HCT116 (cell line): ENCODE measurements at regions not wholly inside any gene's neighbourhood (a gene's known extent, or its start where the extent isn't known, plus 50 kb on each side); places are given as distances from the start of the nearest gene placed in this dataset.

Experiments
- ATAC-seq: fragments of 200-7000 bp; cut with Tn5 transposase; 2 replicates; pipeline ENCODE4 v1.9.1; 2020; ENCODE audit warnings: mild to moderate bottlenecking, moderate library complexity
- BruUV-seq: library from RNA; stranded (reverse); fragments of 400-500 nt; replicated peaks from 2 replicates; lab custom pipeline; 2021; lab: Mats Ljungman, UMichigan
- CTCF ChIA-PET: fragments of 300-600 bp; sonication (Branson Sonifier 250); formaldehyde crosslinking; loops from one replicate; lab custom pipeline; 2021; ENCODE audit warnings: antibody characterized with exemption; lab: Charles Lee
- POLR2A ChIA-PET: fragments of 300-600, 350-600 bp; sonication (Branson Sonifier 250); formaldehyde crosslinking; loops from one replicate; lab custom pipeline; 2021; ENCODE audit warnings: antibody characterized with exemption; lab: Charles Lee
- RAD21 ChIA-PET, 2 experiments: fragments of 300-600 bp; sonication (Branson Sonifier 250); formaldehyde crosslinking; loops; one replicate each; lab custom pipeline; 2023; ENCODE audit warnings: low total read pairs in 2 of 2; ENCODE audit not compliant: uncharacterized antibody in 2 of 2, unreplicated experiment in 2 of 2, low non-redundant PET in 1 of 2; lab: Charles Lee
- DNase-seq: peaks from one replicate; pipeline ENCODE4 v3.0.0-alpha.2; 2010; ENCODE audit warnings: low read depth, low spot score
- H2AFZ ChIP-seq: fragments of 200-600 bp; shearing (Covaris generic), sonication (generic); 2 replicates; pipeline ENCODE4 v1.6.1; 2017; ENCODE audit warnings: low read depth, mixed run types, mixed read lengths, antibody characterized with exemption, low read length; ENCODE audit not compliant: poor library complexity, severe bottlenecking
- H3K27ac ChIP-seq: 2 replicates; pipeline ENCODE4 v1.5.1; 2012; ENCODE audit warnings: low read depth, low read length
- H3K27me3 ChIP-seq: fragments of 200-600 bp; sonication (generic); 2 replicates; pipeline ENCODE4 v1.6.1; 2016; ENCODE audit warnings: mixed run types, low read length, mixed read lengths; ENCODE audit not compliant: insufficient read depth
- H3K36me3 ChIP-seq, 2 experiments: fragments of 200-500 bp in 1 of 2; fragments of 200-600 bp in 1 of 2; sonication (Bioruptor generic) in 1 of 2; sonication (generic) in 1 of 2; 2 replicates each; pipeline versions ENCODE4 v1.5.1 to v1.6.1; 2014 to 2016; ENCODE audit warnings: low read length in 2 of 2, inconsistent platforms in 1 of 2, mixed read lengths in 1 of 2, mixed run types in 1 of 2; ENCODE audit not compliant: insufficient read depth in 2 of 2, control insufficient read depth in 1 of 2
- H3K4me1 ChIP-seq, 2 experiments: fragments of 200-600 bp in 1 of 2; sonication (generic) in 1 of 2; 2 replicates each; pipeline versions ENCODE4 v1.5.1 to v1.6.1; 2012 to 2017; ENCODE audit warnings: low read length in 2 of 2, inconsistent platforms in 1 of 2, mild to moderate bottlenecking in 1 of 2, mixed read lengths in 1 of 2, mixed run types in 1 of 2, moderate library complexity in 1 of 2; ENCODE audit not compliant: insufficient read depth in 2 of 2, control insufficient read depth in 1 of 2
- H3K4me2 ChIP-seq: fragments of 200-600 bp; sonication (generic); 2 replicates; pipeline ENCODE4 v1.6.1; 2017; ENCODE audit warnings: mixed run types, low read length, mixed read lengths
- H3K4me3 ChIP-seq, 2 experiments: fragments of 200-600 bp in 1 of 2; sonication (generic) in 1 of 2; replicated peaks in 1 of 2; 2 replicates each; pipeline ENCODE4 v1.5.1; 2011 to 2016; ENCODE audit warnings: low read length in 2 of 2, control low read depth in 1 of 2, low read depth in 1 of 2, mild to moderate bottlenecking in 1 of 2, mixed read lengths in 1 of 2, mixed run types in 1 of 2
- H3K79me2 ChIP-seq: fragments of 200-600 bp; sonication (generic); 2 replicates; pipeline ENCODE4 v1.6.1; 2017; ENCODE audit warnings: mild to moderate bottlenecking, mixed run types, low read length, moderate library complexity, mixed read lengths; ENCODE audit not compliant: insufficient read depth
- H3K9ac ChIP-seq: fragments of 200-600 bp; sonication (generic); 2 replicates; pipeline ENCODE4 v1.6.1; 2016; ENCODE audit warnings: low read length, mixed read lengths
- H3K9me2 ChIP-seq: fragments of 200-600 bp; sonication (generic), shearing (Covaris generic); 2 replicates; pipeline ENCODE4 v1.6.1; 2017; ENCODE audit warnings: mixed run types, mild to moderate bottlenecking, moderate library complexity; ENCODE audit not compliant: insufficient read depth
- H3K9me3 ChIP-seq, 2 experiments: fragments of 200-500 bp in 1 of 2; fragments of 200-600 bp in 1 of 2; sonication (Bioruptor generic) in 1 of 2; sonication (generic) in 1 of 2; 2 replicates each; pipeline ENCODE4 v1.6.1; 2014 to 2017; ENCODE audit warnings: low read length in 2 of 2, mixed read lengths in 2 of 2, inconsistent platforms in 1 of 2, low read depth in 1 of 2, mild to moderate bottlenecking in 1 of 2, mixed run types in 1 of 2, moderate library complexity in 1 of 2; ENCODE audit not compliant: control insufficient read depth in 1 of 2, insufficient read depth in 1 of 2
- H4K20me1 ChIP-seq: fragments of 200-600 bp; sonication (generic), shearing (Covaris generic); 2 replicates; pipeline ENCODE4 v1.6.1; 2017; ENCODE audit warnings: mixed run types, mild to moderate bottlenecking, moderate library complexity; ENCODE audit not compliant: insufficient read depth
- CBX3 ChIP-seq: IDR thresholded peaks from 2 replicates; pipeline ENCODE4 v1.6.1; 2012; ENCODE audit warnings: low read depth
- CEBPB ChIP-seq: IDR thresholded peaks from 2 replicates; pipeline ENCODE4 v1.6.1; 2012; ENCODE audit warnings: low read depth
- CTCF ChIP-seq, 3 experiments: fragments of 200-600 bp in 1 of 3; sonication (generic) in 1 of 3; IDR thresholded peaks in 2 of 3; conservative IDR thresholded peaks in 1 of 3; 2 replicates each; pipeline ENCODE4 v1.5.1; 2012 to 2017; ENCODE audit warnings: low read depth in 2 of 3, low read length in 2 of 3, antibody characterized with exemption in 1 of 3, borderline replicate concordance in 1 of 3, control low read depth in 1 of 3, mild to moderate bottlenecking in 1 of 3, mixed read lengths in 1 of 3, mixed run types in 1 of 3, moderate library complexity in 1 of 3; ENCODE audit not compliant: insufficient read depth in 1 of 3
- EGR1 ChIP-seq: IDR thresholded peaks from 2 replicates; pipeline ENCODE4 v1.6.1; 2012; ENCODE audit warnings: low read depth
- ELF1 ChIP-seq: IDR thresholded peaks from 2 replicates; pipeline ENCODE4 v1.6.1; 2012; ENCODE audit warnings: low read depth, borderline replicate concordance
- EZH2 ChIP-seq: fragments of 200-600 bp; sonication (generic); IDR thresholded peaks from 2 replicates; pipeline ENCODE4 v1.6.1; 2017; ENCODE audit warnings: antibody characterized with exemption, mixed run types
- EZH2phosphoT487 ChIP-seq: fragments of 200-600 bp; IDR thresholded peaks from 2 replicates; pipeline ENCODE4 v1.6.1; 2018; ENCODE audit warnings: antibody characterized with exemption, borderline replicate concordance
- JUND ChIP-seq: IDR thresholded peaks from 2 replicates; pipeline ENCODE4 v1.6.1; 2012
- MAX ChIP-seq: IDR thresholded peaks from 2 replicates; pipeline ENCODE4 v1.6.1; 2012
- POLR2AphosphoS5 ChIP-seq: IDR thresholded peaks from 2 replicates; pipeline ENCODE4 v1.6.1; 2011; ENCODE audit warnings: mild to moderate bottlenecking, low read depth, low read length, moderate library complexity
- RAD21 ChIP-seq: IDR thresholded peaks from 2 replicates; pipeline ENCODE4 v1.6.1; 2012; ENCODE audit warnings: low read depth, mild to moderate bottlenecking
- REST ChIP-seq: IDR thresholded peaks from 2 replicates; pipeline ENCODE4 v1.6.1; 2012; ENCODE audit warnings: low read depth
- SIN3A ChIP-seq: IDR thresholded peaks from 2 replicates; pipeline ENCODE4 v1.6.1; 2012; ENCODE audit warnings: low read depth
- TCF7L2 ChIP-seq: IDR thresholded peaks from 2 replicates; pipeline ENCODE4 v1.7.0; 2011; ENCODE audit warnings: borderline replicate concordance, inconsistent platforms; ENCODE audit not compliant: insufficient read depth, insufficient read length; ENCODE audit errors: extremely low read depth
- YY1 ChIP-seq: IDR thresholded peaks from 2 replicates; pipeline ENCODE4 v1.6.1; 2011; ENCODE audit warnings: low read length, low read depth, moderate library complexity, mild to moderate bottlenecking; ENCODE audit not compliant: insufficient replicate concordance; ENCODE audit errors: extremely low read depth
- ZNF274 ChIP-seq: fragments of 200-500 bp; sonication (Bioruptor generic); IDR thresholded peaks from 2 replicates; pipeline ENCODE4 v1.6.1; 2014; ENCODE audit warnings: mild to moderate bottlenecking, low read depth, low read length, inconsistent platforms
- intact Hi-C: fragments of 100-400 bp; cut with micrococcal nuclease; formaldehyde crosslinking; loops from 2 replicates; pipeline ENCODE4 v1.10.0; 2022

- ChIA-PET RAD21 (no interaction called here), POLR2A (no interaction called here), CTCF (no interaction called here)
- Histone ChIP-seq H3K9ac (no peak overlapping the region), H4K20me1 (no peaks in the 10 kb centered on the region), H3K27me3 (no peaks in the 10 kb centered on the region), H3K9me2 (no peaks in the 10 kb centered on the region), H3K4me3 (no peak overlapping the region), H3K36me3 (no peaks in the 10 kb centered on the region), H3K4me2 (no peak overlapping the region), H3K9me3 (peaks cover 11 to 16% of the 10 kb centered on the region in 2 experiments; a peak in 2 of 4 replicates), H3K4me1 (no peaks in the 10 kb centered on the region), H2AFZ (no peak overlapping the region), H3K27ac (no peak overlapping the region), H3K79me2 (no peaks in the 10 kb centered on the region)
- intact Hi-C loops: no loop called here
- TF ChIP-seq TCF7L2 (no peak), CBX3 (no peak), MAX (no peak), POLR2AphosphoS5 (no peak)
- BruUV-seq: no TSS peak
- no peak for ATAC-seq
- DNase-seq: no peak
Measured at GRCh38 chr5:28523416-28523815, 1485.0 kb upstream of the CDH9 start.

GRCh38 chr5:28517691-28518090 lies 1479.3 kb upstream of the CDH9 start:
- no peak for ATAC-seq
- Histone ChIP-seq H3K36me3 (no peaks in the 10 kb centered on the region), H3K4me1 (no peaks in the 10 kb centered on the region), H4K20me1 (no peaks in the 10 kb centered on the region), H3K27ac (no peak overlapping the region), H3K79me2 (no peaks in the 10 kb centered on the region), H3K4me3 (no peak overlapping the region), H3K27me3 (no peaks in the 10 kb centered on the region), H2AFZ (no peak overlapping the region), H3K4me2 (no peak overlapping the region), H3K9me2 (no peaks in the 10 kb centered on the region), H3K9ac (no peak overlapping the region), H3K9me3 (peaks cover 9 to 28% of the 10 kb centered on the region in 2 experiments; a peak in 2 of 4 replicates)
- RAD21 ChIA-PET: no interaction called here
- POLR2A ChIA-PET: no interaction called here
- intact Hi-C loops: no loop called here
- CTCF ChIA-PET: no interaction called here
- no TSS peak for BruUV-seq
- DNase-seq: no peak
- no peak for TF ChIP-seq MAX
- TF ChIP-seq POLR2AphosphoS5: no peak
- TF ChIP-seq EZH2phosphoT487: no peak
- no peak for TF ChIP-seq CEBPB
- no peak for TF ChIP-seq EZH2
- TF ChIP-seq CTCF (IDR thresholded peaks at IDR 0.05 in 2 of 3, conservative IDR thresholded peaks at IDR 0.05 in 1 of 3; ENCODE audit: borderline replicate concordance in 1 of 3, insufficient read depth in 1 of 3, low read depth in 2 of 3, low read length in 2 of 3): no peak
- no peak for TF ChIP-seq JUND
- TF ChIP-seq ZNF274: no peak
- TF ChIP-seq YY1: no peak
- TF ChIP-seq SIN3A: no peak
- no peak for TF ChIP-seq RAD21
- TF ChIP-seq EGR1: no peak
- no peak for TF ChIP-seq ELF1
- no peak for TF ChIP-seq TCF7L2
- no peak for TF ChIP-seq REST
